Glutamatergic neuron (in vitro differentiated cells): ENCODE measurements at regions not wholly inside any gene's neighbourhood (a gene's known extent, or its start where the extent isn't known, plus 50 kb on each side); places are given as distances from the start of the nearest gene placed in this dataset.

Experiments used
- DNase-seq: peaks from one replicate; pipeline ENCODE4 v3.0.0; 2022
- H3K27ac Mint-ChIP-seq: one replicate; pipeline ENCODE4 v1.8.0; 2020; ENCODE audit warnings: mild to moderate bottlenecking, mixed read lengths, inconsistent platforms; ENCODE audit not compliant: unreplicated experiment
- H3K27me3 Mint-ChIP-seq: one replicate; pipeline ENCODE4 v1.8.0; 2020; ENCODE audit warnings: mild to moderate bottlenecking, moderate library complexity, mixed read lengths, inconsistent platforms; ENCODE audit not compliant: unreplicated experiment
- H3K36me3 Mint-ChIP-seq: one replicate; pipeline ENCODE4 v1.8.0; 2020; ENCODE audit warnings: mild to moderate bottlenecking, mixed read lengths, inconsistent platforms; ENCODE audit not compliant: unreplicated experiment
- H3K4me1 Mint-ChIP-seq: one replicate; pipeline ENCODE4 v1.8.0; 2020; ENCODE audit warnings: mild to moderate bottlenecking, low read depth, mixed read lengths, inconsistent platforms; ENCODE audit not compliant: unreplicated experiment
- H3K4me3 Mint-ChIP-seq: one replicate; pipeline ENCODE4 v1.8.0; 2020; ENCODE audit warnings: mild to moderate bottlenecking, mixed read lengths, inconsistent platforms; ENCODE audit not compliant: unreplicated experiment
- H3K9me3 Mint-ChIP-seq: one replicate; pipeline ENCODE4 v1.8.0; 2020; ENCODE audit warnings: mild to moderate bottlenecking, moderate library complexity, mixed read lengths, inconsistent platforms; ENCODE audit not compliant: unreplicated experiment
- CTCF ChIP-seq: fragments of 200-600 bp; sonication (generic); IDR thresholded peaks from one replicate; pipeline ENCODE4 v1.5.0; 2021; ENCODE audit not compliant: partially characterized antibody, unreplicated experiment

- H3K4me1 Mint-ChIP-seq, result no peaks in the 10 kb centered on the region
- H3K27me3 Mint-ChIP-seq, result peaks cover 2% of the 10 kb centered on the region
- H3K9me3 Mint-ChIP-seq, result no peaks in the 10 kb centered on the region
- H3K36me3 Mint-ChIP-seq, result no peaks in the 10 kb centered on the region
- DNase-seq, result no peak
- H3K4me3 Mint-ChIP-seq, result no peak overlapping the region
- TF ChIP-seq CTCF, result no peak
- no peak overlapping the region for H3K27ac Mint-ChIP-seq
Observed at GRCh38 chr2:51170273-51170672, 138.3 kb upstream of the NRXN1 start.

- Mint-ChIP-seq H3K27ac (no peak overlapping the region), H3K9me3 (no peaks in the 10 kb centered on the region), H3K36me3 (no peaks in the 10 kb centered on the region), H3K27me3 (peaks cover 2% of the 10 kb centered on the region), H3K4me1 (peaks cover 2% of the 10 kb centered on the region), H3K4me3 (no peak overlapping the region)
- TF ChIP-seq CTCF, result no peak
- no peak for DNase-seq
Observed at GRCh38 chr2:51165534-51166260, 133.8 kb upstream of the NRXN1 start.

DNA sequence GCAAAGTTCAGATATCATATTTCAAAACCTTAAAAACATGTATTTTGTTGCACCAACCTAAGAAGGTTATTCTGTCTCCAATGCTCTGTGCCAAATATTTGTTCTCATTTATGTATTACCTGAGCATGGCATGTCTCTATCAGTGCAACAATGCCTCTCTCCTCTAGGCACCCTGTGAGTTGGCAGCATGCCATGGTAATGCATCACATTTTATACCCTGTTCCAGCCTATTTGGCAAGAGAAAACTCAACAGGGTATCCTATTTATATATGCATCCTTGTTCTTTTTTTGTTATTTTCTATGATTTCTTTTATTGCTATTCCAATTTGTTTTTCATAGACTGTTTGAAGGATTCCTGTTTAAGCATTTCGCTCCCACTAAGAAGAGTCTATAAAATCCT is 126.3 kb upstream of the NRXN1 start:
- H3K27ac Mint-ChIP-seq, result no peak overlapping the region
- H3K36me3 Mint-ChIP-seq, result no peaks in the 10 kb centered on the region
- no peak for TF ChIP-seq CTCF
- H3K27me3 Mint-ChIP-seq, result no peaks in the 10 kb centered on the region
- no peaks in the 10 kb centered on the region for H3K9me3 Mint-ChIP-seq
- peaks cover 2% of the 10 kb centered on the region for H3K4me1 Mint-ChIP-seq
- DNase-seq, result no peak
- no peak overlapping the region for H3K4me3 Mint-ChIP-seq

GRCh38 chr2:51153236-51153635 is 121.3 kb upstream of the NRXN1 start:
- H3K9me3 Mint-ChIP-seq, result no peaks in the 10 kb centered on the region
- H3K27ac Mint-ChIP-seq, result no peak overlapping the region
- TF ChIP-seq CTCF, result no peak
- H3K27me3 Mint-ChIP-seq, result no peaks in the 10 kb centered on the region
- peaks cover 4% of the 10 kb centered on the region for H3K36me3 Mint-ChIP-seq
- no peak overlapping the region for H3K4me3 Mint-ChIP-seq
- no peaks in the 10 kb centered on the region for H3K4me1 Mint-ChIP-seq
- no peak for DNase-seq

- TF ChIP-seq CTCF, result no peak
- DNase-seq, result no peak
- Mint-ChIP-seq H3K4me3 (no peak overlapping the region), H3K27ac (no peak overlapping the region), H3K36me3 (peaks cover 4% of the 10 kb centered on the region), H3K9me3 (no peaks in the 10 kb centered on the region), H3K4me1 (no peaks in the 10 kb centered on the region), H3K27me3 (no peaks in the 10 kb centered on the region)
Observed at GRCh38 chr2:51151490-51152140, 119.7 kb upstream of the NRXN1 start.
